ENCODE measurements at regions not wholly inside any gene's neighbourhood (a gene's known extent, or its start where the extent isn't known, plus 50 kb on each side); places are given as distances from the start of the nearest gene placed in this dataset.

DNA sequence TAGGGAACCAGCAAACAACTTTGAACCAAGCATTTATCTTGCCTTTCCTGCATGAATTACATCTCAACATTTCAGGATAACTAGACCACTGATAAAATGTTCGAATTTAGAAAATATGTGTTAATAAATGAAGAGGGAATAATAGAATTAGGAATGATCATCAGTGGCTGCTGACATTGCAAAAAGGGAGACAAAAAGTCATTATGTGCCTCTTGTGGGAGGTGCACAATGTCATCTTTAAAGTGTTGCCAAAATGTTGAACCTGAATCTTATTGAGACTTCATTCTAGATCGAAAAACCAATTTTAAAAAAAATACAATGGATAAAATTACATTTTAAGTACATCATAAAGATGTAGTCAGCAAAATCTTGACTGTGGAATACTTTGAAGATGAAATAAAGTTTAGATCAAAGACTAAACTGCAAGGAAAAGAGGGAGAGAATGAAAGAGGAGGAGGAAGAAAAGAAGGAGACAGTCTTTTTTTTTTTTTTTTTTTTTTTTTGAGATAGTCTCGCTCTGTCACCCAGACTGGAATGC, 299.3 kb downstream of the FBXW7 start:
- no peak overlapping the region for H3K27ac ChIP-seq
- TF ChIP-seq, protein P1, sequence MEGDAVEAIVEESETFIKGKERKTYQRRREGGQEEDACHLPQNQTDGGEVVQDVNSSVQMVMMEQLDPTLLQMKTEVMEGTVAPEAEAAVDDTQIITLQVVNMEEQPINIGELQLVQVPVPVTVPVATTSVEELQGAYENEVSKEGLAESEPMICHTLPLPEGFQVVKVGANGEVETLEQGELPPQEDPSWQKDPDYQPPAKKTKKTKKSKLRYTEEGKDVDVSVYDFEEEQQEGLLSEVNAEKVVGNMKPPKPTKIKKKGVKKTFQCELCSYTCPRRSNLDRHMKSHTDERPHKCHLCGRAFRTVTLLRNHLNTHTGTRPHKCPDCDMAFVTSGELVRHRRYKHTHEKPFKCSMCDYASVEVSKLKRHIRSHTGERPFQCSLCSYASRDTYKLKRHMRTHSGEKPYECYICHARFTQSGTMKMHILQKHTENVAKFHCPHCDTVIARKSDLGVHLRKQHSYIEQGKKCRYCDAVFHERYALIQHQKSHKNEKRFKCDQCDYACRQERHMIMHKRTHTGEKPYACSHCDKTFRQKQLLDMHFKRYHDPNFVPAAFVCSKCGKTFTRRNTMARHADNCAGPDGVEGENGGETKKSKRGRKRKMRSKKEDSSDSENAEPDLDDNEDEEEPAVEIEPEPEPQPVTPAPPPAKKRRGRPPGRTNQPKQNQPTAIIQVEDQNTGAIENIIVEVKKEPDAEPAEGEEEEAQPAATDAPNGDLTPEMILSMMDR (conservative IDR thresholded peaks at IDR 0.05): no peak
- TF ChIP-seq ZFX (IDR thresholded peaks at IDR 0.05): no peak

DNA sequence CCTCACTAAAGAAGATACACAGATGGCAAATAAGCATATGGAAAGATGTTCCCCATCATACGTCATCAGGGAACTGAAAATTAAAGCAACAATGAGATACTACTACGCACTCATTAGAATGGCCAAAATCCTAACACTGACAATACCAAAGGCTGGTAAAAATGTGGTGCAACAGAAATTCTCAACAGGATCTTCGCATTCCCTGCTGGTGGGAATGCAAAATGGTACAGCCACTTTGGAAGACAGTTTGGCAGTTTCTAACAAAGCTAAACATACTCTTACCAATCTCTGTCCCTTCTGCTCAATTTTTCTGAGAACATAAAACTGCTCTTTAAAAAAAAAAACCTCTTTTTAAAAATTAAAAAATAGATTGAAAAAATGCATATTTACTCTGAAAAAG, 300.2 kb downstream of the FBXW7 start:
- H3K27ac ChIP-seq: no peak overlapping the region
- TF ChIP-seq, protein P1 (conservative IDR thresholded peaks at IDR 0.05): no peak
- TF ChIP-seq ZFX (IDR thresholded peaks at IDR 0.05): no peak

DNA sequence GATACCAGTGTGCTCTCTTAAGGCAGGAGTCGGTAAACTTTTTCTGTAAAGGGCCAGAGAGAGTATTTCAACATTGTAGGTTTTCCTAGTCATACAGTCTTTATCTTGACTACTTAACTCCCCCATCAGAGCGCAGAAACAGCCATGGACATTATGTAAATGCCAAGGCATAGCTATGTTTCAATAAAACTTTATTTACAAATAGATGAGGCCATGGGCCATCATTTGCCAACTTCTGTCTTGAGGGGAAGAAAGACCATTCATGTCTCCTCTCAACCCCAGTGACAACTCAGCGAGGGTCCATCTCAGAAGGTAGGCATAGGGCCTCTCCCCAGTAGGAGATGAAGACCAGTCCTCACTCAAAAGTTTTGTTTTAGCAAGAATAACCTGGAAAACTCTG, 301.3 kb downstream of the FBXW7 start:
- no peak overlapping the region for H3K27ac ChIP-seq
- TF ChIP-seq, protein P1 (conservative IDR thresholded peaks at IDR 0.05): no peak
- no peak for TF ChIP-seq ZFX (IDR thresholded peaks at IDR 0.05)

DNA sequence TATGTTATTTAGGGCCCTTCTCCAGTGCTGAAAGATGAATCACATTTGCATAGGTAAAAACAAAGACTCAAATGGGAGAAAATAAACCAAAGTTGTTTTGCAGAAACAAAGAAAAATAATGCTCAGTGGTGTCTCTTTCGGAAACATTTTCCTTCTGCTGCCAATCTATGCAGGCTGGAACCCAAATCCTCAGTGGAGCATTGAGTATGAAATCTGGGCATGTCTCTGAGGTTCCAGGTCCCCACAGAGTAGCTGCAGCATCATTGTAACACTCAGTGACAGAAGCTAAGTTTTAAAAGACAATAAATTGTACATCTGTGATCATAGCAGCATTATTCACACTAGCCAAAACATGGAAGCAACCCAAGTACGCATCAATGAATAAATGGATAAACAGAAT, 303.6 kb downstream of the FBXW7 start:
- no peak overlapping the region for H3K27ac ChIP-seq
- TF ChIP-seq, protein P1 (conservative IDR thresholded peaks at IDR 0.05): no peak
- no peak for TF ChIP-seq ZFX (IDR thresholded peaks at IDR 0.05)

DNA sequence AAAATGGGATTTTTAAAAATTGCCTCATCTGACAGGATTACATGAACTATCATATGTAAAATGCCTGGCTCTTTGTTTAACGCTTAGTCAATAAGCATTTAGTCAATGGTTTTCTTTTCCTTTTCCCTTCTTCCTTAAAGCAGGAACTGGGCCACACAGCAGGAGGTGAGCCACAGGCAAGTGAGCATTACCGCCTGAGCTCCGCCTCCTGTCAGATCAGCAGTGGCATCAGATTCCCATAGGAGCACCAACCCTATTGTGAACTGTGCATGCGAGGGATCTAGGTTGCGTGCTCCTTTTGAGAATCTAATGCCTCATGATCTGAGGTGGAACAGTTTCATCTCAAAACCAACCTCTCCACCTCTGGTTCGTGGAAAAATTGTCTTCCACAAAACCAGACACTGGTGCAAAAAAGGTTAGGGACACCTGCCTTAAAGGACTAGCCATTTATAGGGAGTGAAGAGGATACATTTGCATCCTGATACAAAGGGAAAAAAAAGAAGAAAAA, 306.1 kb downstream of the FBXW7 start:
- H3K27ac ChIP-seq: no peak overlapping the region
- TF ChIP-seq ZFX (IDR thresholded peaks at IDR 0.05): no peak
- TF ChIP-seq, protein P1 (conservative IDR thresholded peaks at IDR 0.05): no peak

DNA sequence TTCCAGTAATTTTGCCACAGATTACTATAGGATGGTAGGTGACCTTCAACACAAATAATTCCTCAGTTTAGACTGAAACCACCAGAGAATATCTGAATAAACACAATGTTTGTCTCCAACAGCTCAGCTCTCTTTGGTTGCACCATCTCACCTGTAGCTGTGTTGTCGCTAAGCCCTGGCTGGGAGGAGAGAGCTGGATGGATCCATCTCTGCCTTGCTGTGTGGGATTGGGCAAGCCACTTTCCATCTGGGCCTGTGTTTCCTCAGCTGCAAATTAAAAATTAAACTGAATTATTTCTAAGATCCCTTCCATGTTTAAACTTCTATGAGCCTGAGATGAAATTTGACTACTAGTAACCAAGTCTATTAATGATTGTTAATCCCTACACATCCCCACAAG, 310.2 kb downstream of the FBXW7 start:
- no peak for TF ChIP-seq ZFX (IDR thresholded peaks at IDR 0.05)
- TF ChIP-seq, protein P1 (conservative IDR thresholded peaks at IDR 0.05): no peak
- no peak overlapping the region for H3K27ac ChIP-seq

GRCh38 chr4:152224721-152225420, 311.0 kb downstream of the FBXW7 start:
- no peak overlapping the region for H3K27ac ChIP-seq
- TF ChIP-seq, protein P1 (conservative IDR thresholded peaks at IDR 0.05): no peak
- no peak for TF ChIP-seq ZFX (IDR thresholded peaks at IDR 0.05)
